Immature natural killer cell (primary cell): ENCODE measurements at regions not wholly inside any gene's neighbourhood (a gene's known extent, or its start where the extent isn't known, plus 50 kb on each side); places are given as distances from the start of the nearest gene placed in this dataset.
"Not testable (repeated sequence)": the region's sequence is repeated elsewhere in the genome, so short reads cannot be mapped to it uniquely, and the experiment has no call there.

Experiments
- DNase-seq, 3 donors: peaks; one replicate each; pipeline ENCODE4 v3.0.0; 2022; ENCODE audit warnings: mixed read lengths in 1 of 3
- H3K27ac Mint-ChIP-seq, 6 donors: one replicate each; pipeline ENCODE4 v1.8.0; 2020; ENCODE audit warnings: mixed read lengths in 6 of 6, mild to moderate bottlenecking in 5 of 6, inconsistent platforms in 4 of 6, moderate library complexity in 3 of 6
- H3K27me3 Mint-ChIP-seq, 3 donors: one replicate each; pipeline ENCODE4 v1.8.0; 2020 to 2021; ENCODE audit warnings: low read depth in 3 of 3, mild to moderate bottlenecking in 3 of 3, mixed read lengths in 3 of 3, moderate library complexity in 3 of 3, inconsistent platforms in 1 of 3
- H3K36me3 Mint-ChIP-seq, 3 donors: one replicate each; pipeline ENCODE4 v1.8.0; 2020; ENCODE audit warnings: mixed read lengths in 3 of 3, inconsistent platforms in 2 of 3, mild to moderate bottlenecking in 2 of 3
- H3K4me1 Mint-ChIP-seq, 2 donors: one replicate each; pipeline ENCODE4 v1.8.0; 2020; ENCODE audit warnings: inconsistent platforms in 2 of 2, mild to moderate bottlenecking in 2 of 2, mixed read lengths in 2 of 2, moderate library complexity in 1 of 2
- H3K4me3 Mint-ChIP-seq, 5 donors: one replicate each; pipeline ENCODE4 v1.8.0; 2020; ENCODE audit warnings: mild to moderate bottlenecking in 5 of 5, mixed read lengths in 5 of 5, inconsistent platforms in 3 of 5, moderate library complexity in 3 of 5
- H3K9me3 Mint-ChIP-seq, 6 donors: one replicate each; pipeline ENCODE4 v1.8.0; 2020; ENCODE audit warnings: mild to moderate bottlenecking in 6 of 6, mixed read lengths in 6 of 6, inconsistent platforms in 4 of 6, moderate library complexity in 3 of 6

DNA sequence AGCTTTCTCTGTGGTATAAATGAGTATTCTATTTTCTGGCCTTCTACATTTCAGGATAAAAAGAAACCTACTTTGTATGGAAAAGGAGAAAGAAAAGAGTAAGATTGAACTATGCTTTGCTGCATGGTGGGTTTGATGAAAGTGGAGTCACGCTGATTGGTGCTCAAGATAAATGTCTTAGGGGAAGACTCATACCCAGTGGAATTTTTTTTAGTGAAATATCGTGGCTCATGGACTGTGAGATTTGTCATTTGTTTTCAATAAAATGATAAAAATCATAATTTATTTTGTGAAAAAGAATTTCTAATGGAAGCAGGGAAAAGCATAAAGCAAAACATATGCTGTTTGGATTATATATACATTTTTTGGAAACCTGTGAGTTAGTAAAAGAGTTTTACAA is 292.5 kb downstream of the ZPLD1 start:
- H3K36me3 Mint-ChIP-seq, result no peaks in the 10 kb centered on the region
- peaks cover 0 to 8% (median 0%) of the 10 kb centered on the region in 6 donors for H3K9me3 Mint-ChIP-seq
- H3K4me3 Mint-ChIP-seq, result no peak overlapping the region
- H3K4me1 Mint-ChIP-seq, result no peaks in the 10 kb centered on the region
- peaks cover 1 to 7% (median 3%) of the 10 kb centered on the region in 3 donors for H3K27me3 Mint-ChIP-seq
- no peak for DNase-seq
- no peak overlapping the region for H3K27ac Mint-ChIP-seq

DNA sequence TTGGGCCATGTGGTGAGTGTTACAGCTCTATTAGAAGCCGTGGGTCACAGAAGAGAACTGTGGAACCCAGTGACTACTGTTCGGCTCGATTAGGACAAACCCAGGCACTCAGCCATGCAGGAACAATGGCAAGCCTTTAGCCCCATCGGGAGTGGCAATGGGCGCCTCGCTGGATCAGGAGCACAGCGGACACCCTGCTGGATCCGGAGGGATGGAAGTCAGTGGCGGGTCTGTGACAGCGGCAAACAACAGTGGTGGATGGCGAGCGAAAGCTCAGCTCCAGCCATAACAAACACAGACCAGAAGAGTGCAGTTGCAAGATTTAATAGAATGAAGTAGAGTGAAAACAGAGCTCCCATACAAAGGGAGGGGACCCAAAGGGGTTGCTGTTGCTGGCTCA is 297.8 kb downstream of the ZPLD1 start:
- H3K4me1 Mint-ChIP-seq, H3K27me3 Mint-ChIP-seq, H3K9me3 Mint-ChIP-seq, H3K27ac Mint-ChIP-seq, DNase-seq, H3K36me3 Mint-ChIP-seq, H3K4me3 Mint-ChIP-seq: not testable (repeated sequence)

DNA sequence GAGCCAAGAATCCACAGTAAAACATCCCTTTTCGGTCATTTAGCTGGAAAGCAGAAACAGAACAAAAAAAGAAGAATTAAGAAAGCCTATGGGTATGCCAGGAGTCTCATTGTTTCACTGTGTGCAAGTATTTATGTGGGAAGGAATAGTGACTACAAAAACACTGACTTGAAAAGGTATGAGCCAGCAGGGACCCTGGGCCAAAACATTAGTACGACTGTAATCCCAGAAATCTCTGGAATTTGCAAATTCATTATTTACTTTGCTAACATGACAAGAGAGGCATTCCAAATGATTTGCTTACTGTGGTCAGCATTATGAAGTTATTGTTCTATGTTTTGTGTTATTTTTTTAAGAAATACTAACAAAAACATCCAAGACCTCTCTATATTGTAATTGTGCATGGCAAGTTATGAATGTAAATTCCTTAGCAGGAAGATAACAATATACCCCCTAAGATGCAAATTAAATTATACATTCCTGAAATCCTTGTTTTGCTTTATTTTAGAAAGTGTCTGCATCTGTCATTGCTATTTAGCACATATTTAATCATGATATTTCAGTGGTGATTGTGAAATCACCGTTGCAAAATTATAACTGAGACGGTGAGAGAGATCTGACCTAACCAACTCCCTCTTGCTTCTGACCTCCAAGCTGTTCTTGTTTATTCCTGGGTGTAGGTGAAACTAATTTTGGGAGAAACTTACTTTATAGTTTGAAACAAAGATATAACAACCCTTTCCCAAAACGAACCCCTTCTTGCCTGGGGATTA is 299.2 kb downstream of the ZPLD1 start:
- Mint-ChIP-seq H3K9me3 (no peaks in the 10 kb centered on the region), H3K27ac (no peak overlapping the region), H3K27me3 (peaks cover 0 to 5% (median 0%) of the 10 kb centered on the region in 3 donors), H3K4me3 (no peak overlapping the region), H3K36me3 (no peaks in the 10 kb centered on the region), H3K4me1 (no peaks in the 10 kb centered on the region)
- DNase-seq, result no peak

DNA sequence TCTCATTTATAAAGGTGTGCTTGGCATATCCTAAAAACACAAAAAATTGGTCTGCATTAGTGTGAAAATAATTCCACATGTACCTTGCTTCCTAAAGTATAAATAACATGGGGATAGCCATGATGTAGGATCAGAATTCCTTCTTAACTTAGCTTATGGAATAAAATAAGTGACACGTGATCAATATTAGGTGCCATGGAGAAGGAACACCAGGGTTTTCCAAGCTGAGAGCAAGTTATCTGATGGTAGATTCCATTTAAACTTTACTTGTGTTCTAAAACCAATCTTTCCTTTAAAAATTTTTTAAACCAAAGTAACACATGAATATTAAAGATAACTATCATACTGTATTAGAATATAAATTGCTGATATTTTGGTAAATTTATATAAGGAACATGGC is 300.5 kb downstream of the ZPLD1 start:
- Mint-ChIP-seq H3K4me1 (no peaks in the 10 kb centered on the region), H3K9me3 (peaks cover 0 to 2% (median 0%) of the 10 kb centered on the region in 6 donors), H3K27ac (no peak overlapping the region), H3K4me3 (no peak overlapping the region), H3K27me3 (peaks cover 0 to 5% (median 0%) of the 10 kb centered on the region in 3 donors), H3K36me3 (no peaks in the 10 kb centered on the region)
- DNase-seq, result no peak

DNA sequence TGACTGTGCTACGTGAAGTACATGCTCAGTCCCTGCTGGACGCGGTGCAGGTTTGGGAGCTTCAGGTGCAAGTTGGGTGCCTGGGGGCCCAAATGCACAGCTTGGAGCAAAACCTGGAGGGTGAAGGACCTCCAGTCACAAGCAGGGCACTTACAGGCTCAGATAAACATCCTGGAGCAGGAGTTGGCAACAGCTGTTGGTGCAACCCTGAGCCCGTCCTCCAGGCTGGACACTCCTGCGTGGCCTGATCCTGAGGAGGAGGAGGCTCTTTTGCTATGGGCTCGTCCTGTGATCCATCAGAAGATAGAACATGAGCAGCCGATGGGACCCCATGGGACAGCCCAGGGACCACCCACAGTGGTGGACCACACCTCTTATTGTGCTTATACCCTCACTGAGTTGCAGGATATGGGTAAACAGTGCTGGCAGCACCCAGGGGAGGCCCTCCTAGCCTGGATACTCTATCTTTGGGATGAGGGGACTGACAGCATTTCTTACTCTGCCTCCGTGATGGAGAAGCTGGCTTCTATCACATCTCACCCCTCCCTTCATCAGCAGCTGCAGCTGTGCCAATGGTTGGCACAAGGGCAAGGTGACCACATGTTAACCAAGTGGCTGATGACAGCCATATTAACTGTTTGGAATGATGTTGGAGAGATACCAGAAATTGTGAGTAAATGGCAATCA is 301.6 kb downstream of the ZPLD1 start:
- peaks cover 0 to 7% (median 0%) of the 10 kb centered on the region in 3 donors for H3K27me3 Mint-ChIP-seq
- no peaks in the 10 kb centered on the region for H3K36me3 Mint-ChIP-seq
- no peak overlapping the region for H3K4me3 Mint-ChIP-seq
- DNase-seq, result no peak
- H3K27ac Mint-ChIP-seq, result no peak overlapping the region
- peaks cover 0 to 2% (median 0%) of the 10 kb centered on the region in 6 donors for H3K9me3 Mint-ChIP-seq
- no peaks in the 10 kb centered on the region for H3K4me1 Mint-ChIP-seq

DNA sequence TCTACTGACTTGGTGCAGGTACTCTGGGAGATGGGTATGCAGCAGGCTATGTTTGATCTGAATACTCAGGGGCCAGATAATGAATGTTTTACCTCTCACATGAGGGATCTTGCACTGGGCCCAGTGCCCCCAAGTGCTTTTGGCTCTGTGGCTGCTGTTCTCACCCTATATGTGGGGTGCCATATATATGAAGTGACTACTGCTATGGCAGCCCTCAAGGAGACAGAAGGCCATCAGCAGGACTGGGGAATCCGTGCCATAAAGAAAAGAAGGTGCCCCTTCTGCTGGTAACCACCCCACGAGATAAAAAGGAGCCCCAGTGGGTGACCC is 302.1 kb downstream of the ZPLD1 start:
- H3K4me3 Mint-ChIP-seq, result no peak overlapping the region
- DNase-seq, result no peak
- H3K27me3 Mint-ChIP-seq, result peaks cover 0 to 7% (median 0%) of the 10 kb centered on the region in 3 donors
- H3K36me3 Mint-ChIP-seq, result no peaks in the 10 kb centered on the region
- H3K4me1 Mint-ChIP-seq, result no peaks in the 10 kb centered on the region
- peaks cover 0 to 2% (median 0%) of the 10 kb centered on the region in 6 donors for H3K9me3 Mint-ChIP-seq
- no peak overlapping the region for H3K27ac Mint-ChIP-seq

DNA sequence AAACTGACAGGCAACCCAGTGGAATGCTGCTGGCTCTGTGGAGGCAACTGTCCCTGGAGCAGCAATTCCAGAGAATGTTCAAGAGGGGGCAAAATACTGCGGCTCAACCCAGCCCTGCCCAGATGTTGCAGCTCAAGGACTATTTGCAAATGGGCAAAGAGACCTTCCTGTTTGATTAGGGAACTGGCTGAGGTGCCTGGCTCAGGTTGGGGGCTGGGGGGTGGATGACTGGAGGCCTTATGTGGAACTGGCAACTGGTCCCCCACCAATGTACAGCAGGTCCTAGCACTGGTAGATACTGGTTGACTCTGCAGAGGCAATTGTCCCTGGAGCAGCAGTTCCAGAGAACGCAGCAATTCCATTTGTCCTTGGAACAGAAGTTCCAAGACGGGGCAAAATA is 302.5 kb downstream of the ZPLD1 start:
- Mint-ChIP-seq H3K4me3 (no peak overlapping the region), H3K4me1 (no peaks in the 10 kb centered on the region), H3K27me3 (peaks cover 0 to 6% (median 0%) of the 10 kb centered on the region in 3 donors), H3K36me3 (no peaks in the 10 kb centered on the region), H3K27ac (no peak overlapping the region), H3K9me3 (peaks cover 0 to 2% (median 0%) of the 10 kb centered on the region in 6 donors)
- DNase-seq, result no peak

DNA sequence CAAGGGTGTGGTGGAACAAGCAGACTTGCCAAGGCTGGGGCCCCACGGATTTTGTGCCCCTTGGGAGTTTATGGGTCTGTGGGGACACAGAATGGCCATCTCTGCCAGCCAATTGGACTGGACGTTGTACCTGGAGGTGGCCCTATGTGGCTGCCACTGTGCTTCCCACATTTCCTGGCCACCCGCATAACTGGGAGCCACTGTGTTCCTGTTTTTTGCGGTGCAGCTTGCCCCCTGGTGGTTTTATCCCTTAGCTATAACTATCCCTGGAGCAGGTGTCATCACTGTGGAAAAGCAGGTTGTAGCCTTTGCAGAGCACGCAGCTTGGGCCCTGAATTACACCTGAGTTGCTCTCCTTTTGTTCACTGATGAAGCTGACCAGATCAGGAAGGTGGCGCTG is 306.3 kb downstream of the ZPLD1 start:
- Mint-ChIP-seq H3K9me3 (peaks cover 0 to 4% (median 0%) of the 10 kb centered on the region in 6 donors), H3K4me3 (no peak overlapping the region), H3K36me3 (no peaks in the 10 kb centered on the region), H3K27me3 (peaks cover 2% of the 10 kb centered on the region in 3 donors), H3K27ac (no peak overlapping the region), H3K4me1 (no peaks in the 10 kb centered on the region)
- no peak for DNase-seq

DNA sequence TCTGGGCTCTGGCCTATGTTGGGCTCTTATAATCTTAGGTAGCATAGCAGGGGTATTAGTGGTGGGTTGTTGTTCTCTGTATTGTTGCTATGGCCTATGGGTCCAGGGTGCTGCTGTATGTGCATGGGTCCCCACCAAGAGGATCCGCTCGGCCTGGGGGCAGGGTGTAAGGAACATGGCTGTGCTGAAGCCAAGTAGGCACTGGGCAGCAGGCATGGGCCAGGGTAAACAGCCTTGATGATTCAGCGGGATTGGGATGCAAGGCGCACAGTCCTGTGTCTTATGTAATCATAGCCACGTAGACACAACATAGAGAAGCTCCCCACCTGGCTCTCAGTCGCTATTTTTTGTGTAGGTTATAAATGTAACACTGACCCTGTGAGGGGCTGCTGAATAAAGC is 306.9 kb downstream of the ZPLD1 start:
- no peak overlapping the region for H3K27ac Mint-ChIP-seq
- peaks cover 2% of the 10 kb centered on the region in 3 donors for H3K27me3 Mint-ChIP-seq
- no peak overlapping the region for H3K4me3 Mint-ChIP-seq
- H3K4me1 Mint-ChIP-seq, result no peaks in the 10 kb centered on the region
- DNase-seq, result no peak
- no peaks in the 10 kb centered on the region for H3K36me3 Mint-ChIP-seq
- peaks cover 0 to 4% (median 0%) of the 10 kb centered on the region in 6 donors for H3K9me3 Mint-ChIP-seq

DNA sequence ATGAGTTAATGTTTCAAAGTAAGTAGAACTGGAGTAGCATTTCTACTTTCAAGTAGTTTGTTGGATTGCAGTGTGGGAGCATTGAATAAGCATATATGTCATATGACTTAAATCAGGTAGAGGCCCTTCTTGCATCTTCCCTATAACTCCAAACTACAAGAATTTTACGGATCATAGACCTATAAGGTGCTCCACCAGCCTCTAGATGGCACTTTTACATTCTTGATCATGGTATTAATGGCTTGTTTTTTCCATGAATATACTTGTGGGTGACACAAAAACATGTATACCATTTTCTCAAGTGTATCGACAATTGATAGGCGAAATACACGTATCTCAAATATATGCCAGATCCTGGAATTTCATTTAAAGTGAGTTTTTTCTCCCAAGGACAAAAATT is 311.1 kb downstream of the ZPLD1 start:
- no peaks in the 10 kb centered on the region for H3K36me3 Mint-ChIP-seq
- H3K27me3 Mint-ChIP-seq, result peaks cover 0 to 4% (median 2%) of the 10 kb centered on the region in 3 donors
- no peak overlapping the region for H3K27ac Mint-ChIP-seq
- DNase-seq, result no peak
- no peak overlapping the region for H3K4me3 Mint-ChIP-seq
- H3K4me1 Mint-ChIP-seq, result no peaks in the 10 kb centered on the region
- peaks cover 0 to 2% (median 0%) of the 10 kb centered on the region in 6 donors for H3K9me3 Mint-ChIP-seq

DNA sequence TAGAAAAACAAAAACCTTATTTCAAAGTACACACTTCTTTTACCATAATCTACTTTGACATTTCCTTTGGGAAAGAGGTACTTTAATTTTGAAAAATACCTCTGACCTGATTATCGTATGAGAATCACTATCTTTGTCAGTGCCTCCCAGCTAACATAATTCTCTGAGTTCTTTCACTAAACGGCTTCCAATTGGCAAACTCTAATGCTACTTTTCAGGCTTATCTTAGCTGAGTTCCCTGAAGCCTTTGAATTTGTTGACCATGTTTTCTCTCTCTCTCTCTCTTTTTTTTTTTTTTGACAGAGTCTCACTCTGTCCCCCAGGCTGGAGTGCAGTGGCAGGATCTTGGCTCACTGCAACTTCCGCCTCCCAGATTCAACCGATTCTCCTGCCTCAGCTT is 312.8 kb downstream of the ZPLD1 start:
- Mint-ChIP-seq H3K27ac (no peak overlapping the region), H3K27me3 (peaks cover 0 to 4% (median 2%) of the 10 kb centered on the region in 3 donors), H3K9me3 (peaks cover 0 to 2% (median 0%) of the 10 kb centered on the region in 6 donors), H3K36me3 (no peaks in the 10 kb centered on the region), H3K4me1 (no peaks in the 10 kb centered on the region), H3K4me3 (no peak overlapping the region)
- no peak for DNase-seq

DNA sequence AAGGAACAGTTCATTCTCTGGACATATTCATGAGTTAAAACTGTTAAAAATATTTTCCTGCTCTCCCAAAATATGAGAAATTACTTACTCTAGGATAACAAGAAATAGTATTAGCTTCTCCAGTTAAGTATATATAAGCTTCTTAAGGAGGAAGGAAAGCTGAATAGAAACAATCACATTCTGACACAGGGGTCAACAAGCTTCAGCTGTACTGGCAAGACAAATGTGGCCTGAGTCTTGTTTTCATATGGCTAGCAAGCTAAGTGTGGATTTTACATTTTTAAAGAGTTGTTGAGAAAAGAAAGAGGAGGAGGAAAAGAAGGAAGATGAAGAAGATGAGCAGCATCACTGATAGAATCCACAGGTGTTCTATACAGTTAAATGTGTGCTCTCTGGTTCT is 313.8 kb downstream of the ZPLD1 start:
- peak overlapping the region in 1 of 6 donors; percentile 9 for H3K27ac Mint-ChIP-seq
- H3K4me3 Mint-ChIP-seq, result no peak overlapping the region
- DNase-seq, result no peak
- H3K4me1 Mint-ChIP-seq, result no peaks in the 10 kb centered on the region
- no peaks in the 10 kb centered on the region for H3K9me3 Mint-ChIP-seq
- H3K36me3 Mint-ChIP-seq, result no peaks in the 10 kb centered on the region
- peaks cover 0 to 5% (median 0%) of the 10 kb centered on the region in 3 donors for H3K27me3 Mint-ChIP-seq

DNA sequence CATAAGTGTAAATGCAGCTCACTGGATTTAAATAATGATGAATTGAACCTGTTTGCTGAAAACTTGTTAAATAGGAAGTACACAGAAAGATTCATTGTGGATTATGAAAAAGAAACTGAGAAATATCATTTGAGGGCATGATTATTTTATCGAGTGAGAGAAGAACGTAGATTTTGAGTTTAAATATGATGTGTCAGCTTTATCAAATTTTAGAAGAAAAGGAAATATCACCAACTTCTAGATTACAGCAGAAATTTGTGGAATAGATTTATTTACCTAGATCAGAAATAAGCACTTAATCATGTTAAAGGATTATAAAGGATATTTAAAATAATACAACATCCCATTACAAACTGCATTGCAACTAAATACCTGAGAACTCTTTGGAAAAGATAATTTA is 315.5 kb downstream of the ZPLD1 start:
- Mint-ChIP-seq H3K27me3 (peaks cover 0 to 5% (median 0%) of the 10 kb centered on the region in 3 donors), H3K4me3 (no peak overlapping the region), H3K4me1 (no peaks in the 10 kb centered on the region), H3K36me3 (no peaks in the 10 kb centered on the region), H3K27ac (no peak overlapping the region), H3K9me3 (no peaks in the 10 kb centered on the region)
- no peak for DNase-seq

DNA sequence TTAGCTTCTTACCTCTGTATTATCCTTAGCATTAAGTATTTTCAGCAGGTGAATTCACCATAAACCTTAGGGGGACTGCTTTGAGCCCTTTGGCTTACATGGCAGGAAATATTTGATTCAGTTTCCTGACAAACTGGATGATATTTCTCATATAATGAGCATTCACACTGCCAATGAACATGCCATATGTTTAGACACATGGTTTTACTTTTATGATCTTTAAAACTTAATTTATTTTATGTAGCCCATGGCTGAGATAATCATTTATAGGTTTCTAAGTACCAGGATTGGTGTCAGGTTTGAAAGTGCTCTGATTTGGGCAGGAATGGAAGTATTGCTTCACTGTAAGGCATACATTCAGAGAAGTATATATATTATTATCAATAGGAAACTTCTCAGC is 319.1 kb downstream of the ZPLD1 start:
- Mint-ChIP-seq H3K27ac (no peak overlapping the region), H3K4me3 (no peak overlapping the region), H3K27me3 (peaks cover 0 to 4% (median 0%) of the 10 kb centered on the region in 3 donors), H3K36me3 (no peaks in the 10 kb centered on the region), H3K4me1 (no peaks in the 10 kb centered on the region), H3K9me3 (no peaks in the 10 kb centered on the region)
- no peak for DNase-seq
